Uterus (tissue), 2 donors: ENCODE measurements at regions not wholly inside any gene's neighbourhood (a gene's known extent, or its start where the extent isn't known, plus 50 kb on each side); places are given as distances from the start of the nearest gene placed in this dataset.

Experiments
- POLR2A ChIP-seq, 2 donors: fragments of 450-650 bp; IDR thresholded peaks; one replicate each; pipeline ENCODE4 v1.6.1; 2016; ENCODE audit warnings: antibody characterized with exemption in 2 of 2, mild to moderate bottlenecking in 1 of 2, moderate library complexity in 1 of 2
- TF ChIP-seq, protein P1 (sequence below), 4 experiments: fragments of 200-600 bp in 2 of 4; fragments of 450-650 bp in 2 of 4; sonication (generic) in 2 of 4; IDR thresholded peaks; one replicate each; pipeline ENCODE4 v1.5.1; 2016 to 2019; ENCODE audit warnings: antibody characterized with exemption in 4 of 4, mild to moderate bottlenecking in 2 of 4, moderate library complexity in 1 of 4

DNA sequence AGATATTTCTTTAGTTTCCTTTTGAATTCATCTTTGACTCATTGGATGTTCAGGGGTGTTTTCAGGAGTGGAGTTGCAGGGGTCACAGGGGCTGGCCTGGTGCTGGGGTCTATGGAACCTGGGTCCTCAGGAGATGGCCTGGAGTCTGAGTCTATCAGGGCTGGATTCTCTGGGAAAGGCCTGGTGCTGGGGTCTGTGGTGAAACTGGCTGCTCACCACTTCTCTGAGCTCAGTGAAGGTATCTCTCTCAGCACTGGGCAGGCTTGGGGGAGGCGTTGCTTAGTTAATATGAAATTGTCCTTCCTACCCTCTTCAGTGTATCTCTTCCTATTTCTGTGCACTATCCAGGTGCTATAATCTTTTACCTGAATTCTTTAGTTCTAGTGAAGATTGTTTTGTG lies 83.1 kb upstream of the SLC24A3 start:
- TF ChIP-seq, protein P1, sequence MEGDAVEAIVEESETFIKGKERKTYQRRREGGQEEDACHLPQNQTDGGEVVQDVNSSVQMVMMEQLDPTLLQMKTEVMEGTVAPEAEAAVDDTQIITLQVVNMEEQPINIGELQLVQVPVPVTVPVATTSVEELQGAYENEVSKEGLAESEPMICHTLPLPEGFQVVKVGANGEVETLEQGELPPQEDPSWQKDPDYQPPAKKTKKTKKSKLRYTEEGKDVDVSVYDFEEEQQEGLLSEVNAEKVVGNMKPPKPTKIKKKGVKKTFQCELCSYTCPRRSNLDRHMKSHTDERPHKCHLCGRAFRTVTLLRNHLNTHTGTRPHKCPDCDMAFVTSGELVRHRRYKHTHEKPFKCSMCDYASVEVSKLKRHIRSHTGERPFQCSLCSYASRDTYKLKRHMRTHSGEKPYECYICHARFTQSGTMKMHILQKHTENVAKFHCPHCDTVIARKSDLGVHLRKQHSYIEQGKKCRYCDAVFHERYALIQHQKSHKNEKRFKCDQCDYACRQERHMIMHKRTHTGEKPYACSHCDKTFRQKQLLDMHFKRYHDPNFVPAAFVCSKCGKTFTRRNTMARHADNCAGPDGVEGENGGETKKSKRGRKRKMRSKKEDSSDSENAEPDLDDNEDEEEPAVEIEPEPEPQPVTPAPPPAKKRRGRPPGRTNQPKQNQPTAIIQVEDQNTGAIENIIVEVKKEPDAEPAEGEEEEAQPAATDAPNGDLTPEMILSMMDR (IDR thresholded peaks at IDR 0.05): no peak
- no peak for TF ChIP-seq POLR2A (IDR thresholded peaks at IDR 0.05)
